ENCODE measurements at regions not wholly inside any gene's neighbourhood (a gene's known extent, or its start where the extent isn't known, plus 50 kb on each side); places are given as distances from the start of the nearest gene placed in this dataset.

DNA sequence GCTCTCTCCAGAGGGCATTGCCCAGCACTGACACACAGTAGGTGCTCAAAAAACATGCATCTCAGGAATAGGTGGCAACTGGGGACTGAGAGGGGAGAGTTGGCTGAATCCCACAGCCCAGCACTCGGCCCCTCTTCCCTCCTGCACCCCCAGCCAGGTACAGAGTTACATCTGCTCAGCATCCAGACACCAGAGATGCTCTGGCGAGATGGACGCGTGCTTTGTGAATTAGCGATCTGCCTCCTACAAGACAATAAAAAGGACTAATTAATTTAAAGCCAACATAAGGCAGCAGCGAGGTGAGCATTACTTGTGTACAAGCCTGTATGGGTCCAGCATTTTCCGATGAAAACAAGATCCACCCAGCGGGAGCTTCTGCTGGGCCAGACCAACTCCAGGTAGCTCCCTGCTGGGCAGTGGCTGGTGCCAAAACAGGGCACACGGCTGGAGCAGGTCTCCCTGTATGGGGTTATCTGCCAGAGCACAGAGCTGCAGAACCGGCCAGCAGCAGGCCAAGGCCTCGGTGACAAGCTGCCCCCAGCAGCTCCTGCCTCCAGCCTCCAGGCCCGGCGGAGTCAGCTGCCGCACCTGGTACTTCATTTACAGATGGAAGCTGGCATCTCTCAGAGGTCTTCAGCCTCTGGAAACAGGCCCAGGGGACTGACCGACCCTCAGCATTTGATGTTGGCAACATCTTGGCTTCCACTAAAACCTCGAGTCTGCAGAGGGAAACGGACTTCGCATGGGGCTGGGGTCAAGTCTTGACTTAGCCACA lies 219.7 kb upstream of the SDK2 start:
- ChIA-PET POLR2A (no interaction called here), RAD21 (ENCODE audit: low non-redundant PET in 1 of 2, low total read pairs in 2 of 2, uncharacterized antibody in 2 of 2, unreplicated experiment in 2 of 2) (no interaction called here), CTCF (no interaction called here)
- Histone ChIP-seq H2AFZ (ENCODE audit: low read depth, low read length, poor library complexity, severe bottlenecking) (no peak overlapping the region), H3K4me3 (replicated peaks in 1 of 2; ENCODE audit: low read depth in 1 of 2, low read length in 2 of 2) (no peak overlapping the region), H3K27ac (ENCODE audit: low read depth, low read length) (no peak overlapping the region), H3K9ac (ENCODE audit: low read length) (no peak overlapping the region), H4K20me1 (ENCODE audit: insufficient read depth) (no peaks in the 10 kb centered on the region), H3K27me3 (ENCODE audit: insufficient read depth, low read length) (peaks cover 3% of the 10 kb centered on the region; the same call in 1 of the 2 replicates), H3K36me3 (ENCODE audit: control insufficient read depth in 1 of 2, insufficient read depth in 2 of 2, low read length in 2 of 2) (no peaks in the 10 kb centered on the region), H3K9me2 (ENCODE audit: insufficient read depth) (no peaks in the 10 kb centered on the region), H3K79me2 (ENCODE audit: insufficient read depth, low read length) (no peaks in the 10 kb centered on the region), H3K4me1 (ENCODE audit: control insufficient read depth in 1 of 2, insufficient read depth in 2 of 2, low read length in 2 of 2) (no peaks in the 10 kb centered on the region), H3K4me2 (ENCODE audit: low read length) (no peak overlapping the region), H3K9me3 (ENCODE audit: control insufficient read depth in 1 of 2, insufficient read depth in 1 of 2, low read depth in 1 of 2, low read length in 2 of 2) (no peaks in the 10 kb centered on the region)
- BruUV-seq (replicated peaks), result no TSS peak
- DNase-seq (ENCODE audit: low read depth, low spot score), result no peak
- intact Hi-C loops (cut with micrococcal nuclease), result no loop called here
- no peak for ATAC-seq
- TF ChIP-seq FOSL1 (IDR thresholded peaks at IDR 0.05; ENCODE audit: low read depth), result no peak
- TF ChIP-seq TCF7L2 (IDR thresholded peaks at IDR 0.05; ENCODE audit: borderline replicate concordance, extremely low read depth, insufficient read depth, insufficient read length), result no peak
- no peak for TF ChIP-seq SRF (IDR thresholded peaks at IDR 0.05; ENCODE audit: low read depth)
- TF ChIP-seq, protein P1, sequence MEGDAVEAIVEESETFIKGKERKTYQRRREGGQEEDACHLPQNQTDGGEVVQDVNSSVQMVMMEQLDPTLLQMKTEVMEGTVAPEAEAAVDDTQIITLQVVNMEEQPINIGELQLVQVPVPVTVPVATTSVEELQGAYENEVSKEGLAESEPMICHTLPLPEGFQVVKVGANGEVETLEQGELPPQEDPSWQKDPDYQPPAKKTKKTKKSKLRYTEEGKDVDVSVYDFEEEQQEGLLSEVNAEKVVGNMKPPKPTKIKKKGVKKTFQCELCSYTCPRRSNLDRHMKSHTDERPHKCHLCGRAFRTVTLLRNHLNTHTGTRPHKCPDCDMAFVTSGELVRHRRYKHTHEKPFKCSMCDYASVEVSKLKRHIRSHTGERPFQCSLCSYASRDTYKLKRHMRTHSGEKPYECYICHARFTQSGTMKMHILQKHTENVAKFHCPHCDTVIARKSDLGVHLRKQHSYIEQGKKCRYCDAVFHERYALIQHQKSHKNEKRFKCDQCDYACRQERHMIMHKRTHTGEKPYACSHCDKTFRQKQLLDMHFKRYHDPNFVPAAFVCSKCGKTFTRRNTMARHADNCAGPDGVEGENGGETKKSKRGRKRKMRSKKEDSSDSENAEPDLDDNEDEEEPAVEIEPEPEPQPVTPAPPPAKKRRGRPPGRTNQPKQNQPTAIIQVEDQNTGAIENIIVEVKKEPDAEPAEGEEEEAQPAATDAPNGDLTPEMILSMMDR (IDR thresholded peaks at IDR 0.05 in 2 of 3, conservative IDR thresholded peaks at IDR 0.05 in 1 of 3; ENCODE audit: borderline replicate concordance in 1 of 3, insufficient read depth in 1 of 3, low read depth in 2 of 3, low read length in 2 of 3), result no peak
- no peak for TF ChIP-seq ZNF274 (IDR thresholded peaks at IDR 0.05; ENCODE audit: low read depth, low read length)
- TF ChIP-seq, protein P2, sequence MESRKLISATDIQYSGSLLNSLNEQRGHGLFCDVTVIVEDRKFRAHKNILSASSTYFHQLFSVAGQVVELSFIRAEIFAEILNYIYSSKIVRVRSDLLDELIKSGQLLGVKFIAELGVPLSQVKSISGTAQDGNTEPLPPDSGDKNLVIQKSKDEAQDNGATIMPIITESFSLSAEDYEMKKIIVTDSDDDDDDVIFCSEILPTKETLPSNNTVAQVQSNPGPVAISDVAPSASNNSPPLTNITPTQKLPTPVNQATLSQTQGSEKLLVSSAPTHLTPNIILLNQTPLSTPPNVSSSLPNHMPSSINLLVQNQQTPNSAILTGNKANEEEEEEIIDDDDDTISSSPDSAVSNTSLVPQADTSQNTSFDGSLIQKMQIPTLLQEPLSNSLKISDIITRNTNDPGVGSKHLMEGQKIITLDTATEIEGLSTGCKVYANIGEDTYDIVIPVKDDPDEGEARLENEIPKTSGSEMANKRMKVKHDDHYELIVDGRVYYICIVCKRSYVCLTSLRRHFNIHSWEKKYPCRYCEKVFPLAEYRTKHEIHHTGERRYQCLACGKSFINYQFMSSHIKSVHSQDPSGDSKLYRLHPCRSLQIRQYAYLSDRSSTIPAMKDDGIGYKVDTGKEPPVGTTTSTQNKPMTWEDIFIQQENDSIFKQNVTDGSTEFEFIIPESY (IDR thresholded peaks at IDR 0.05; ENCODE audit: extremely low read depth, insufficient replicate concordance, low read length), result no peak
- TF ChIP-seq SP1 (IDR thresholded peaks at IDR 0.05; ENCODE audit: low read depth), result no peak
- TF ChIP-seq, protein P3, sequence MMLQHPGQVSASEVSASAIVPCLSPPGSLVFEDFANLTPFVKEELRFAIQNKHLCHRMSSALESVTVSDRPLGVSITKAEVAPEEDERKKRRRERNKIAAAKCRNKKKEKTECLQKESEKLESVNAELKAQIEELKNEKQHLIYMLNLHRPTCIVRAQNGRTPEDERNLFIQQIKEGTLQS (IDR thresholded peaks at IDR 0.05), result no peak
- TF ChIP-seq SIN3A (IDR thresholded peaks at IDR 0.05; ENCODE audit: low read depth), result no peak

Measured in HCT116 (cell line).